ENCODE measurements at regions not wholly inside any gene's neighbourhood (a gene's known extent, or its start where the extent isn't known, plus 50 kb on each side); places are given as distances from the start of the nearest gene placed in this dataset.

GRCh38 chr5:106797996-106798395 lies 872.7 kb downstream of the EFNA5 start:
- TF ChIP-seq REST (IDR thresholded peaks at IDR 0.05; ENCODE audit: low read depth) (no peak), EP300 (IDR thresholded peaks at IDR 0.05; ENCODE audit: borderline replicate concordance) (no peak), RAD21 (IDR thresholded peaks at IDR 0.05; ENCODE audit: low read depth) (no peak), FOXM1 (IDR thresholded peaks at IDR 0.05; ENCODE audit: borderline replicate concordance, low read depth) (no peak), CEBPB (IDR thresholded peaks at IDR 0.05) (no peak), TCF12 (IDR thresholded peaks at IDR 0.05; ENCODE audit: low read depth) (no peak), YY1 (IDR thresholded peaks at IDR 0.05; ENCODE audit: low read depth) (no peak), EGR1 (IDR thresholded peaks at IDR 0.05) (no peak), MAX (IDR thresholded peaks at IDR 0.05) (no peak), CREB1 (IDR thresholded peaks at IDR 0.05; ENCODE audit: low read depth) (no peak), TEAD4 (IDR thresholded peaks at IDR 0.05) (no peak), TAF1 (IDR thresholded peaks at IDR 0.05; ENCODE audit: low read depth) (no peak), NFIC (IDR thresholded peaks at IDR 0.05) (no peak), USF1 (IDR thresholded peaks at IDR 0.05) (no peak)
